Astrocyte (in vitro differentiated cells and primary cell): ENCODE measurements at regions not wholly inside any gene's neighbourhood (a gene's known extent, or its start where the extent isn't known, plus 50 kb on each side); places are given as distances from the start of the nearest gene placed in this dataset.

Source experiments
- EZH2 ChIP-seq: IDR thresholded peaks from 2 replicates; pipeline ENCODE4 v1.6.1; 2012; ENCODE audit warnings: mild to moderate bottlenecking, low read length, inconsistent platforms; ENCODE audit not compliant: insufficient read depth
- TF ChIP-seq, protein P1 (sequence below): IDR thresholded peaks from 2 replicates; pipeline ENCODE4 v1.5.1; 2011; ENCODE audit warnings: low read depth, mild to moderate bottlenecking, inconsistent platforms, low read length, moderate library complexity; ENCODE audit not compliant: insufficient read depth

DNA sequence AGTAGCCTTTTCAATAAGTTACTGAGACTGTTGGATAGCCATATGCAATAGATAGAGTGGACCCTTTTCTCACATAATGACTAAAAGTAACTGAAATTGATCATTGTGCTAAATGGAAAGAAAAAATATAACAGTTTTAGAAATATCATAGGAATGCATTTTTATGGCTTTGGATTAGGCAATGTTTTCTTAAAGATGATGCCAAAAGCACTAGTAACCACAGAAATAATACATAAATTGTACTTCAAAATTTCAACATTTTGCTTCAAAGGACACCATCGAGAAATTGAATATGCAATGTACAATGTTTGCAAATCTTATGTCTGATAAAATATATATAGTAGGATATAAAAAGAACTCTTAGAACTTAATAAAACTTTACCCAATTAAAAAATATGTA lies 1267.5 kb upstream of the CDH9 start:
- TF ChIP-seq, protein P1, sequence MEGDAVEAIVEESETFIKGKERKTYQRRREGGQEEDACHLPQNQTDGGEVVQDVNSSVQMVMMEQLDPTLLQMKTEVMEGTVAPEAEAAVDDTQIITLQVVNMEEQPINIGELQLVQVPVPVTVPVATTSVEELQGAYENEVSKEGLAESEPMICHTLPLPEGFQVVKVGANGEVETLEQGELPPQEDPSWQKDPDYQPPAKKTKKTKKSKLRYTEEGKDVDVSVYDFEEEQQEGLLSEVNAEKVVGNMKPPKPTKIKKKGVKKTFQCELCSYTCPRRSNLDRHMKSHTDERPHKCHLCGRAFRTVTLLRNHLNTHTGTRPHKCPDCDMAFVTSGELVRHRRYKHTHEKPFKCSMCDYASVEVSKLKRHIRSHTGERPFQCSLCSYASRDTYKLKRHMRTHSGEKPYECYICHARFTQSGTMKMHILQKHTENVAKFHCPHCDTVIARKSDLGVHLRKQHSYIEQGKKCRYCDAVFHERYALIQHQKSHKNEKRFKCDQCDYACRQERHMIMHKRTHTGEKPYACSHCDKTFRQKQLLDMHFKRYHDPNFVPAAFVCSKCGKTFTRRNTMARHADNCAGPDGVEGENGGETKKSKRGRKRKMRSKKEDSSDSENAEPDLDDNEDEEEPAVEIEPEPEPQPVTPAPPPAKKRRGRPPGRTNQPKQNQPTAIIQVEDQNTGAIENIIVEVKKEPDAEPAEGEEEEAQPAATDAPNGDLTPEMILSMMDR = no peak
- no peak for TF ChIP-seq EZH2
